Stimulated activated CD4-positive, alpha-beta T cell treated with anti-CD3 and anti-CD28 coated beads, Interleukin-4, amount 100 ng/mL, for 24 hours (primary cell): ENCODE measurements at regions not wholly inside any gene's neighbourhood (a gene's known extent, or its start where the extent isn't known, plus 50 kb on each side); places are given as distances from the start of the nearest gene placed in this dataset.

Experiments
- DNase-seq: peaks from one replicate; pipeline ENCODE4 v3.0.0-alpha.2; 2020

- no peak for DNase-seq
Measured at GRCh38 chr6:166747644-166748595, 120.9 kb upstream of the RPS6KA2 start.

DNA sequence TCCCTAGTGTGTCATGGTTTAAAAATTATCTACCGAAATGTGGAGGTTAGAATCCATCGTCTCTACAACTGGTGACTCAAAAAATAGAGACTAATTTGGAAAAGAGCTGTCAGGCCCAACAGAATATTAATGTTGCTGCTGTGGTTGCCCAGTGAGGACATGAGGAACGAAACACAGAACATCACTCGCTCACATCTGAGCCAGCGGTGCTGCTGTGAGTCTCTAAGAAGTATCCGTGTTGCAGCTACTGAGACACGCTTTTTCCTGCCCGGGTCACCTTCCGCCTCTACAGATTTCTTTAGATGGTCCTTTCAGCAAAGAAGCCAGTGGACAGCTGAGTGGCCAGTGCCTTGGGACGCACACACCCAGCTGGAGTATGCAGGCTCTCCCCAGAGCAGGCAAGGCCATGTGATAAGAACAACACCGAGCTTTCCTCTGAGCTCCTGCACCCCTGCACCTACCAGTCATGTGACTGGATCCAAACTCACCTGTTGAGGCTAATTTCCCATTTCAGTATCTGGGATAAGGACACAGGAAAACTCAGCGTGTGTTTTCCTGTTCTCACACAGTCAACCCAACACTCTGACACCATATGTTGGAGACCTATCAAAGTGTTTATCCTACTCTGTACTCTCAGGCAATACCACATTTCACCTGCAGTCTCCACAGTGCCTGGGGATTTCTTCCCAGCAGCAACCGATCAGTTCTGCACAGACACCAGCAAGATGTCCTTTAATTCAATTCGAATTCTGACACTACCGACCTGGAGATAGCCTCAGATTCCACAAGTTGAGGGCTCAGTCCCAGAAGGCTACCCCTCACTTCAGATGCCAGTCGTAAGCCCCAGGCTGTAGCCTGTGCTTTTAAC lies 119.0 kb upstream of the RPS6KA2 start:
- DNase-seq = no peak

- no peak for DNase-seq
Measured at GRCh38 chr6:166744223-166745134, 117.4 kb upstream of the RPS6KA2 start.

DNA sequence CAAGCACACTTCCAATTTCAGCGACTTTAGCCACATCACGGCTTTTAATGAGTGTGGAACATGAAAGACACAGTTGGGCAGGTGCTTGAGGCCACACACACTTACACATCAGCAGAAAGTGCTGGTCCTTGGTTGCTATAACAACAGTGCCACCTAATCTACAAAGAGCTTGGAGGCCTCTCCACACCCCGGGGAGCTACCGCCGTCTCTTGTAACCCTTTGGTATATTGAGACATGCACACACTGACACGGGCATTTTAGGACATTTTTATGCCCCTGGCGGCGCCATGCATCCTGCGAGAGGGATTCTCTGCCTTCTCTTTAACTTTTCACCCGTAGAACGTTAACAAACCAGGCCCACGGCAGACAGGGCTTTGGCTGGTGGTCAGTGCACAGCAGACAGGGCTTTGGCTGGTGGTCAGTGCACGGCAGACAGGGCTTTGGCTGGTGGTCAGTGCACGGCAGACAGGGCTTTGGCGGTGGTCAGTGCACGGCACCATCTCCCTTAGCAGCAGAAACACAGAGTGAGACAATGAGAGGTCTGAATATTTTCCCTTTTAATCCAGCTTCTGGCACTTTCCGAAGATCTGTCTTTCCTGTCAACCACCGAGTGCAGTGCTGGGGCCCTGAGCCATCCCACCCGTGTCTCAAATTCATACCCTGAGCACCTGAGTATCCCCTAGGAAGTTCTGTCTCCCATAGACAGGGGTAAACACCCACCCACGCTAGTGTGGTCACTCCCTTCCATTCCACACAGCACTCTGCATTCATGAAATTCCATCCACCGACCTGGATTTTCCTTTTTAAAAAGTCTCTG lies 116.6 kb upstream of the RPS6KA2 start:
- DNase-seq = no peak

DNA sequence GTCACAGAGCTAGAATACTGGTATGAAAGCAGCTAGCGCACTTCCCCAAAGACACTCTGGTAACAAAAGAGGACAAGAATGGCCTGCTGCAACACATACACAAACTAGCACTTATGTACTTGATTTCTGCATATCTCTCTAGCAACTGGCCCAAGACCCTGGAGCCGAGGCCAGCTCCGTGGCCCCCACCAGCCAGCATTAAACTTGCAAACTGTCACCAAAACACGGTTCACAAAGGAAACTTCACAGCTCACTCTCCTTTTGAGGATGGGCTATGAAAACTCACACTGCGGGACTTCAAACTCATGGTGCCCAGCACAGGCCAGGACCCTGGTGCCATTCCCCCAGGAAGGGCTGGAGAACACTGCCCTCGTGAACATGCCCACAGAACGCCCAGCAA lies 115.9 kb upstream of the RPS6KA2 start:
- DNase-seq = no peak

- no peak for DNase-seq
Measured at GRCh38 chr6:166739976-166740318, 112.9 kb upstream of the RPS6KA2 start.

DNA sequence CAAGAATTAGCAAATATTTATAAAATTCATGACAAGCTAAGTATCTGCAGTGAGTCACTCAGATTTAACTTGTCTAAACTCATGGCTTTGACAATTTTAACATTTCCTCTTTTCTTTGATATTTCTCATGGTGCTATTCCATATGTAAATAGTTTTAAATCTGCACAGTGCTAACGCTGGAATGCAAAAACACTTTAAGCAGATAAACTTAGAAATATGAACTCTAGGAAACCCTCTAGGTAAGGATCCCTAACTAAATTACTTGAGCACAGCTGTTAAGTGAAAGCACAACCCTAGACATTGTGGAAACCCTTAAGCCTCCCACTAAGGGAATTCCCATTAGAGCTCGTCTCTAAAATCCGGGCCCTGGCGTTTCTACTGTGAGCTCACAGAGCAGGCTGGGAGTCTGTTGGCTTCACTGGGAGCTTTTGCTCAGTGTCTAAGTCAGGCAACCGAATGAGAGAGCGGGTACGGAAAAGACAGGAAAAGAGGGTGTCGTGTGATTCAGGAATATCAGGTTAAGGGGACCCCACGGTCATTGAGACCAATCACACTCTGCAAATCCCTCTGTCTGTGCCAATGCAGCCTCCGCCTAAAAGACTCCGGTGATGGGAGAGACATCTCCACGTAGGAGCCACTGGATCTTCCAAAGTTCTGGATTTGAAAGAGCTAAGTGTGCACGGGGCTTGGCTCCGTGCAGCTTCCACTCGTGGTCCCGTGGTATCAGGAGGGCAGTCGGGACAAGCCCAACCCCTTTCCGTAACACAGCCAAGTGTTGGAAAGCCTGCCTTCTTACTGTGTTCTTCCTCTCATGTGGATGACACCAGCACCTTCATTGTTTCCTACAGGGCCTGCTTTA lies 112.3 kb upstream of the RPS6KA2 start:
- no peak for DNase-seq

- no peak for DNase-seq
Measured at GRCh38 chr6:166738386-166739116, 111.5 kb upstream of the RPS6KA2 start.

- DNase-seq = no peak
Measured at GRCh38 chr6:166737261-166737660, 110.2 kb upstream of the RPS6KA2 start.

- DNase-seq = no peak
Measured at GRCh38 chr6:166736634-166737033, 109.6 kb upstream of the RPS6KA2 start.

- no peak for DNase-seq
Measured at GRCh38 chr6:166733900-166734299, 106.8 kb upstream of the RPS6KA2 start.

GRCh38 chr6:166729658-166730057 lies 102.6 kb upstream of the RPS6KA2 start:
- DNase-seq = no peak

GRCh38 chr6:166728884-166729530 lies 102.0 kb upstream of the RPS6KA2 start:
- no peak for DNase-seq

DNA sequence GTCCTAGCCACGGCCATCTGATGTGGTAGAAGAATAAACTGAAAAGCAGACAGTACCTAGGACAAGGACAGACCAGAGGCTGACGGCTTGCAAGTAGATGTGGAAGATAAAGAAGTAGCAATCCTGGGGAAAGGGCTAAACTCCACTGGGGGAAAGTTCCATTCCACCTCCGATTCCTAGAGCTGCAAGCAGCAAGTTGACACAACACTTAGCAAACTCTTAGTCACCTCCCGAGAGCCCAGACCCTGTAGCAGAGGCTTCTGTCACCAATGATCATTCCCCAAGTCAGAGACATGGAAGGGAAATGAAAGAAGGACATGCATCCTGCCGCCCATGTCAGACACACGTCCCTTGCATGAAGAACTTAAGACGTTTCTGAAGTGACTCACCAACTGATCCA lies 99.2 kb upstream of the RPS6KA2 start:
- no peak for DNase-seq

DNA sequence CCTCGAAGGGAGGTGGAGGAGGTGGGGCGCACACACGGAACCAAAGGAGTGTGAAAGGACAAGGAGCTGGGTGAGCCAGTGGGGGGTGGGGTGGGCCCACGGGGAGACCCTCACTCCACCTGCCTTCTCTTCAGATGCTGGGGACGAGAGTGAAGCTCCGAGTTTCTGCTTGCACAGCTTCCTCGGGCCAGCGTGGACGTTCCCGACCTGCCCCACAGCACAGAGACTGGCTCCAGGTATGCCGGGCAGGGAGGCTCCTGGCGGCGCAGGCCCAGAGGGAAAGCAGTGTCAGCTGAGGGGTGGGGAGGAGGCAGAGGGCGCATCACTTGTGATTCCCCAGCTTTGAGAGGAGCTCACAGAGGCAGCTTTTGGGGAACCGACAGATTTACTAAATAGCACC lies 98.5 kb upstream of the RPS6KA2 start:
- no peak for DNase-seq

- DNase-seq = no peak
Measured at GRCh38 chr6:166724576-166724975, 97.5 kb upstream of the RPS6KA2 start.

DNA sequence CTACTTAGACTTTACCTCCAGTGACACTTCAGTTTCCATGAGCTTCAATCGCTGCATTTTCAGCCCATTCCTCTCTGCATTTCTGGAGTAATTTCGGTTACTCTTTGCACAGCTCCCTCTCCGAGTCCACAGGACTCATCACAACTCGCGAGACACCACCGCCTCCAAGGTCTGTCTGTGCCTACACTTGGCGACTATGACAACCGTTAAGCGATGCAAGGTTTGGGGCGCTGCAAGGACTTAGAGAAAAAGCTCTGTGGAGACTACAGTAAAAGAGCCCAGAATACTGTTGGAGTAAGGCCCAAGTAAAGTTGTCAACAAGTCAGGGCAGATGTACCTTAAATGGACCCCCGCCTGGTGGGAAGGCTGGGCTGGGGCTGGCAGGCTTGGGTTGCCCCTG lies 95.7 kb upstream of the RPS6KA2 start:
- DNase-seq = no peak

DNA sequence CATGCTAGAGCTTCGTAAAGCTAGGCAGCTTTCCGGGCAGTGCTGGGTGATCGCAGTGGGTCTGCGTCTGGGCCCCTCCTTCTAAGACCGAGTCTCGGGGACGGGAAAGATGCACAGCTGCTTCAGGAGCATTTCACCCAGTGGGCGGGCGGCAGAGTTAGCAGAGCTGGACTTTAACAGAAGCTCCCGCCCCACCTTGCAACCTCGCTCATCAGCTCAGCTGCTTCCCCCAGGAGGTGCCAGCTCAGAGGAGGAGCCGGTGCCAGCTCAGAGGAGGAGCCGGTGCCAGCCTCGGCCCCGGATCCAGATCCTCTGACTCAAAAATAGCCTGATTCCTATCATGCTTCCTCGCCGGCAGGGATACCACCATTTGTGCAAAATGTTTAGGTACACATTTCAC lies 94.5 kb upstream of the RPS6KA2 start:
- no peak for DNase-seq

DNA sequence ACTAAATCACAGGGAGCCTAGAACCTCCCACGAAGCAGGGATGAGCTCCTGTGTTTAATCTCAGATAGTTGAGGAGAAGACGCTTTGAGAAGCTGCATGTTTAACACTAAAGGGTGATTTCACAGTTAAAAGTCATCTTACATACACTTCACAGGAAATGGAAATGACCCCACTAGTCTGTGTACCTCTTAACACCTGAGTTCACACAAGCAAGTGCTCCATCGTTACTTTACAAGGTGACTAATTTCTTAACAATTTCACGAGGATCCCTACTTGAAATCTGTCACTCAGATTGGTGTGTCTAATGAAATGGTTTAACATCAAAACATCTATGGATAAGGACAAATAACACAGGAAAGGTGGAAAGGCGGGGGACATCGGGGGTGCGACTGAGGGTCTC lies 93.8 kb upstream of the RPS6KA2 start:
- DNase-seq = no peak

- DNase-seq = no peak
Measured at GRCh38 chr6:166719019-166719418, 92.0 kb upstream of the RPS6KA2 start.
